ENCODE measurements at regions not wholly inside any gene's neighbourhood (a gene's known extent, or its start where the extent isn't known, plus 50 kb on each side); places are given as distances from the start of the nearest gene placed in this dataset.
"Not testable (repeated sequence)": the region's sequence is repeated elsewhere in the genome, so short reads cannot be mapped to it uniquely, and the experiment has no call there.

DNA sequence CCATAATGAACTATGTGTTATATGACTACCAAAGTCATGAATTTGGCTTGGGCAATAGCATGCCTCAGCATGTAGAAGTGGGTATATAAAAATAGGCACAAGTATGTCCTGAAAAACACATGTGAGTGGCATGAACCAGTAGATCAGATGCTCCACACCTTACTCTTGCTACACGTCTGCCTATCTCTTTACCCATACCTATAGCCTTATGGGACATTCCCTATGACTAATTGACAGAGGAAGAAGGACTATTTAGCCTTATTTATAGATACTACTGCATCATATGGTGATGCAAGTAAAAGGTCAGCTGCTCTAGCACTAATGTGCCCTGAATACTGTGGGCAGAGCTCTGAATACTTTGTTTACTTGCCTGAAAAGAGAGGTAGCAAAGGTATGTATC, 81.0 kb upstream of the ZPLD1 start:
- no peak for DNase-seq

DNA sequence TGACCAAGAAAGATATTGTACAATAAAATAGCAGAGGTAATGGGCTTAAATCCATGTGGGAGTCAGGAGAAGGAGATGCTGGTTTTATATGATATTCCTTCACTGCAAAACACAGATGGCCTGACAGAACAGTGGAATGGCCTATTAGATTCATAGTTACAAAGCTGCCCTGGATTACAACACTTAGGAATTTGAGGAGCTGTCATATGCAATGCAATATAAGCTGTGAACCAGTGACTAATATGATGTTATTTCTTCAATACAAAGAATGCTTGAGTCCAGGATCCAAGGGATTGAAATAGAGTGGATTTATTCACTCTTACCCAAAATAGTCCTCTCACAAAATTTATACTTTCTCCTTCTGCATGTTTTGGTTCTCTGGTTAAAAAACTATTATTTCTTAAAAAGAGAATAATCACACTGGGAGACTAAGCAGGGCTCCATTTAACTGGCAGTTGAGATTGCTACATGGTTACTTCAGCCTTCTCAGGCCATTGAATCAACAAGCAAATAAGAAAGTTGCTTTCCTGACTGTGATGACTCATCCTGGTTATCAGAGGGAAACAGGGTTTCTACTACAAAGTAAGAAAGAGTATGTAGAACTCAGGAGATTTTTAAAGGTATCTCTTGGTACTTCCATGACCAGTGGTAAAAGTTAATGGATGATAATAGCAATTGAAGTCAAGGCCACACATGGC, 79.8 kb upstream of the ZPLD1 start:
- no peak for DNase-seq

DNA sequence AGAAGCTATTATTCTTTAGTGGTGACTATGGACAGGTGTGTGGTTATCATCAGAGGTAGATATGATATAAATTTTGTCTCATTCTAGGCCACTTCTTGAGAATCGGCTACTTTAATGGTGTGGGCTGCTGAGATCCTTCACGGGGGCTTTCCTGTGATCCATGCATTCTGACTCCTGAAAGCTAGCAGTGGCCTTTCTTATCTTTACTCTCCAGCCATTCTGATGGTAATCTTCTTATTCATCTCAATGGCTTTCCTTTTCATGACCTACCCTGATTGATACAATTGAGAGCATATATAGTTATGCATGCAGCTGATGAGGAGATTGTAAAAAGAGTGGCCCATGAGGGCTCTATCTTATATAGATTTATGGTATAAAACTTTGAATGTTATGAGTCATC, 78.3 kb upstream of the ZPLD1 start:
- no peak for DNase-seq

DNA sequence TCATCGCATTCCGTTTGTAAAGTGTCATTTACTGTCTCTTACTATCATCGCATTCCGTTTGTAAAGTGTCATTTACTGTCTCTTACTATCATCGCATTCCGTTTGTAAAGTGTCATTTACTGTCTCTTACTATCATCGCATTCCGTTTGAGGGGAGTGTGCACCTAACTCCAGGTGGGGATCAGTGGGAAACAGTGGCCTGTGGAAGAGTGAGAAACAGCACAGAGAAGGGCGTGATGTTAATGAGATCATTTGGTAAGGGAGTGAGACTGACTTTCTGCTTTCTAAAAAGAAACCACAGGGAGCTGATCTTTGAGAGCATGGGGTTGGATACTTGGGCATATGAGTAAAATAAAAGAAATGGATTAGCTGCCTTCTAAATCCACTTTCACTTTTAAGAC, 77.5 kb upstream of the ZPLD1 start:
- not testable (repeated sequence) for DNase-seq

DNA sequence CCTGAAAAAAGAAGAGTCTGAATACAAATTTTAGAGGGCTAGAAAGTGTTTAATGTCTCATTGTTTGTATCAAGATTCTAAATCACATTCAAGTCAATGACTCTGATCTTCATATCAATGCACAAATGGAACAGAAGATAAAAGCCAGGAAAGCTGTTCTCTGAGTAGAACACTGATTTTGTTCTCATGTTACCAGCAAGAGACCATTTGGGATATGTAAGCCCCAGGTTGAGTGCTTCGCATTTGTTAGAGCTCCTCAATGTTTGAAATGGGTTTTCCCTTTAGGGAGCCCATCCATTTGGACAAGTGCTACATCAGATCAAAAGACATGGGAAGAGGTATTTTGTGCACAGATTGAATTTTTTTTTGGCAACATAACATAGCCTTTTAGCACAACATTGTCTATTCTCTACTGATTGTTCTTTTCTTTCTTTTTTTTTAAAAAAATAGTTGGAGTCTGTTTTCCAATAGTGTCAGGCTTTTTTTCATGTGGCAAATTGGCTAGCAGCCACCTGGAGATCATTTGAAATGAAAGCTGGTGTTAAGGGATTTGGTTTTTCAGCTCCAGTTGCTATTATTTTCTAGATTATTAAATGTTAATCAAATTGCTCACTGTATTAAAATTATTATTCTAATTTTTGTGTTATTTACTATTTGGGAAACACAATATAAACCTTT, 74.5 kb upstream of the ZPLD1 start:
- no peak for DNase-seq

DNA sequence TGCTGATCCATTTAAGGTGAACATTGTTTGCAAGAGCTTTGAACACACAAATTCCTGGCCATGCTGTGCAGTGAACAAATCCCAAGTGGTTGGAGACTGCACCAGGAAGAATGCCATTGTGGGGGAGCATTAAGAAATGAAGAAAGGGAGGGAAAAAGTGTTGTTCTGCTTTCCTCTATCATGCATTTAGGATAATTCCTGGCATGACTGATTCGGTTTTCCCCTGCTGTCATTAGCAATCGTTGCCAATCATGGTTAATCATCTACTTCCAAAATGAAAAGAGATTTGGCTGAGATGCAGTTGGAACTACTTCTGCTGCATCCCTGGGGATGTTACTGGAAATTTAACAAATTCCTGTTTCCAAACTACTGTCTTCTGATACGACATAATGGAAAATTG, 73.7 kb upstream of the ZPLD1 start:
- DNase-seq: no peak

DNA sequence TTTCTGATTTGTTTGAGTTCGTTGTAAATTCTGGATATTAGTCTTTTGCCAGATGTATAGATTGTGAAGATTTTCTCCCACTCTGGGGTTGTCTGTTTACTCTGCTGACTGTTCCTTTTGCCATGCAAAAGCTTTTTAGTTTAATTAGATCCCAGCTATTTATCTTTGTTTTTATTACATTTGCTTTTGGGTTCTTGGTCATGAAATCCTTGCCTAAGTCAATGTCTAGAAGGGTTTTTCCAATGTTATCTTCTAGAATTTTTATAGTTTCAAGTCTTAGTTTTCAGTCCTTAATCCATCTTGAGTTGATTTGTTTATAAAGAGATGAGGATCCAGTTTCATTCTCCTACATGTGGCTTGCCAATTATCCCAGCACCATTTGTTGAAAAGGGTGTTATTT, 68.7 kb upstream of the ZPLD1 start:
- not testable (repeated sequence) for DNase-seq

DNA sequence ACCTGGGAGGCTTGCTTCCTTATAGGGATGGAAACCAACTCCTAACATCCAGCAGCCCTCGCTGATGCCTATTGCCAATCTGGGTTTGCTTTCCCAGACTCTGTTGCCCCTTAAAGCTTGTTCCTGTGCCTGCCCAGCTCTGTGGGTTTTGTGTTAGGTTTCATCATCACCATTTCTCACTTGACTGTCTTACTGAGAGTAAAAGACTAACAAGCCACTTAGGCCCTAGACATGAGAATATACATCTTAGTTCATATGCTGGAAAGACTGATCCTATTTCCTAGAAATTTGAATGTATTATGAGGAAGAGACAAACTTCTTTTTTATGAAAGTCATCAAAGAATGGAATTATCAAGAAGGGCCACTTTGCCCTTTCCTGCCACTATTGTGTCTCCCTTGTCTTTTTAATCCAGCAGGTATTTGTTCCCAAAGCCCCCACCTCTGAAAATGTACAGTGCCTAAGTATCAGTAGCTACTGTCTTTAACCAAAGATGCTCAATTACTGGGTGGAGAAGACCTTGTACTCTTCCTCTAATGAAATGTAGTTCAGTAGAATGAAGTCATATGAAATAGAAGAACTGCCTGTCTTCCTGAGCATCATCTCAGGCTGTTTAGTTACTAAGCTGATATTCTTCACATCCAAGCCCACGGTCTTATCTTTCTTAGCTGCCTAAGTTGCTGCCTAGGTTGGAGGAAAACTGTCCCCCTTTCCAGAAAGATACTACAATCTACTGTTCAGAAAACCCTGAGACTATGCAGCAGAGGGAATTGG, 59.8 kb upstream of the ZPLD1 start:
- no peak for DNase-seq

DNA sequence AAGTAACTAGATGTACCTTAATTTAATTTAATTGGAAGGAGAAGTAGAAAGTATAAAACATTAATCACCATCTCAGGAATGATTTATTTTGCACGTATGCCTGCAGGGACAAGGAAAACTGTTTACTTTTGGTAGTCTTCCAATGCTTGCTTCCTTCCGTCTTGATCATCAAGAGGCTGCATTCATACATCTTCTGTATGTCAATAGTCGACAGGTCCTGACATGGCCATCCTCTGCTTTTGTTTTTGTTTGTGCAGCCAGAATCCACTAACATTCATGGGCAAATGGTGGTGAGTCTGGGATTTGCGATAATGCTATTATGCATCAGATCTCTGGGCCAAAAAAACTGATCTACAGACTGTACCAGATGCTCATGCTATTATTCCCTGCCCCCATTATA, 56.6 kb upstream of the ZPLD1 start:
- no peak for DNase-seq

DNA sequence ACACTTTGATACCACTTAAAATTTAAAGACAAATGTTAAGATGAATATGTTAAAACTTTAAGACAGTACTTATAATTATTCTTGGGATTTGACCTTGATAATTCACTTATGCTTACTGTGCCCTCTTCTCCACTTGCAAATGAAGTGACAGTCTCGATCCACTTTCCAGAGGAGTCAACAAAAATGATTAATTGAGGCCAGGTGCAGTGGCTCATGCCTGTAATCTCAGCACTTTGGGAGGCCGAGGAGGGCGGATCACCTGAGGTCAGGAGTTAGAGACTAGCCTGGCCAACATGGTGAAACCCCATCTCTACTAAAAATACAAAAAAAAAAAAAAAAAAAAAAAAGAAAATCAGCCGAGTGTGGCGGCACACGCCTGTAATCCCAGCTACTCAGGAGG, 52.6 kb upstream of the ZPLD1 start:
- not testable (repeated sequence) for DNase-seq
